ENCODE measurements at regions not wholly inside any gene's neighbourhood (a gene's known extent, or its start where the extent isn't known, plus 50 kb on each side); places are given as distances from the start of the nearest gene placed in this dataset.

- no peaks in the 10 kb centered on the region for H3K27me3 Mint-ChIP-seq (ENCODE audit: insufficient read depth)
- no peaks in the 10 kb centered on the region for H3K4me1 Mint-ChIP-seq (ENCODE audit: low read depth)
- no peak for DNase-seq
- no peak overlapping the region for H3K4me3 Mint-ChIP-seq
- H3K36me3 Mint-ChIP-seq (ENCODE audit: low read depth), result no peaks in the 10 kb centered on the region
- H3K27ac Mint-ChIP-seq, result no peak overlapping the region
- TF ChIP-seq, protein P1, sequence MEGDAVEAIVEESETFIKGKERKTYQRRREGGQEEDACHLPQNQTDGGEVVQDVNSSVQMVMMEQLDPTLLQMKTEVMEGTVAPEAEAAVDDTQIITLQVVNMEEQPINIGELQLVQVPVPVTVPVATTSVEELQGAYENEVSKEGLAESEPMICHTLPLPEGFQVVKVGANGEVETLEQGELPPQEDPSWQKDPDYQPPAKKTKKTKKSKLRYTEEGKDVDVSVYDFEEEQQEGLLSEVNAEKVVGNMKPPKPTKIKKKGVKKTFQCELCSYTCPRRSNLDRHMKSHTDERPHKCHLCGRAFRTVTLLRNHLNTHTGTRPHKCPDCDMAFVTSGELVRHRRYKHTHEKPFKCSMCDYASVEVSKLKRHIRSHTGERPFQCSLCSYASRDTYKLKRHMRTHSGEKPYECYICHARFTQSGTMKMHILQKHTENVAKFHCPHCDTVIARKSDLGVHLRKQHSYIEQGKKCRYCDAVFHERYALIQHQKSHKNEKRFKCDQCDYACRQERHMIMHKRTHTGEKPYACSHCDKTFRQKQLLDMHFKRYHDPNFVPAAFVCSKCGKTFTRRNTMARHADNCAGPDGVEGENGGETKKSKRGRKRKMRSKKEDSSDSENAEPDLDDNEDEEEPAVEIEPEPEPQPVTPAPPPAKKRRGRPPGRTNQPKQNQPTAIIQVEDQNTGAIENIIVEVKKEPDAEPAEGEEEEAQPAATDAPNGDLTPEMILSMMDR (IDR thresholded peaks at IDR 0.05), result no peak
- peaks cover 29% of the 10 kb centered on the region for H3K9me3 Mint-ChIP-seq
These were observed 300.0 kb upstream of the ALG10B start for GRCh38 chr12:38016602-38017001.

- no peaks in the 10 kb centered on the region for H3K4me1 Mint-ChIP-seq (ENCODE audit: low read depth)
- H3K9me3 Mint-ChIP-seq, result peaks cover 33% of the 10 kb centered on the region
These were observed 290.7 kb upstream of the ALG10B start for GRCh38 chr12:38025916-38026315.

GRCh38 chr12:38053113-38053512 is 263.5 kb upstream of the ALG10B start:
- Mint-ChIP-seq H3K4me1 (ENCODE audit: low read depth) (peaks cover 5% of the 10 kb centered on the region; the same call in 1 of the 2 replicates), H3K27me3 (ENCODE audit: insufficient read depth) (no peaks in the 10 kb centered on the region; the same call in 1 of the 2 replicates), H3K9me3 (peaks cover 83% of the 10 kb centered on the region), H3K36me3 (ENCODE audit: low read depth) (peaks cover 18% of the 10 kb centered on the region; the same call in 1 of the 2 replicates), H3K27ac (no peak overlapping the region), H3K4me3 (no peak overlapping the region)
- TF ChIP-seq, protein P1 (IDR thresholded peaks at IDR 0.05), result no peak
- no peak for DNase-seq

More at GRCh38 chr12:38025916-38026315, 290.7 kb upstream of the ALG10B start:
- H3K27me3 Mint-ChIP-seq (ENCODE audit: insufficient read depth), result no peaks in the 10 kb centered on the region
- peaks cover 5% of the 10 kb centered on the region; the same call in 1 of the 2 replicates for H3K36me3 Mint-ChIP-seq (ENCODE audit: low read depth)
- TF ChIP-seq, protein P1 (IDR thresholded peaks at IDR 0.05), result no peak
- no peak overlapping the region for H3K27ac Mint-ChIP-seq
- DNase-seq, result no peak
- H3K4me3 Mint-ChIP-seq, result no peak overlapping the region

GRCh38 chr12:38053655-38054464 is 262.7 kb upstream of the ALG10B start:
- DNase-seq, result no peak
- no peaks in the 10 kb centered on the region; the same call in none of the 2 replicates for H3K27me3 Mint-ChIP-seq (ENCODE audit: insufficient read depth)
- H3K4me3 Mint-ChIP-seq, result no peak overlapping the region
- H3K36me3 Mint-ChIP-seq (ENCODE audit: low read depth), result peaks cover 15% of the 10 kb centered on the region; the same call in 1 of the 2 replicates
- H3K27ac Mint-ChIP-seq, result no peak overlapping the region
- H3K4me1 Mint-ChIP-seq (ENCODE audit: low read depth), result peaks cover 5% of the 10 kb centered on the region; the same call in 1 of the 2 replicates
- H3K9me3 Mint-ChIP-seq, result peaks cover 75% of the 10 kb centered on the region
- TF ChIP-seq, protein P1 (IDR thresholded peaks at IDR 0.05), result no peak

DNA sequence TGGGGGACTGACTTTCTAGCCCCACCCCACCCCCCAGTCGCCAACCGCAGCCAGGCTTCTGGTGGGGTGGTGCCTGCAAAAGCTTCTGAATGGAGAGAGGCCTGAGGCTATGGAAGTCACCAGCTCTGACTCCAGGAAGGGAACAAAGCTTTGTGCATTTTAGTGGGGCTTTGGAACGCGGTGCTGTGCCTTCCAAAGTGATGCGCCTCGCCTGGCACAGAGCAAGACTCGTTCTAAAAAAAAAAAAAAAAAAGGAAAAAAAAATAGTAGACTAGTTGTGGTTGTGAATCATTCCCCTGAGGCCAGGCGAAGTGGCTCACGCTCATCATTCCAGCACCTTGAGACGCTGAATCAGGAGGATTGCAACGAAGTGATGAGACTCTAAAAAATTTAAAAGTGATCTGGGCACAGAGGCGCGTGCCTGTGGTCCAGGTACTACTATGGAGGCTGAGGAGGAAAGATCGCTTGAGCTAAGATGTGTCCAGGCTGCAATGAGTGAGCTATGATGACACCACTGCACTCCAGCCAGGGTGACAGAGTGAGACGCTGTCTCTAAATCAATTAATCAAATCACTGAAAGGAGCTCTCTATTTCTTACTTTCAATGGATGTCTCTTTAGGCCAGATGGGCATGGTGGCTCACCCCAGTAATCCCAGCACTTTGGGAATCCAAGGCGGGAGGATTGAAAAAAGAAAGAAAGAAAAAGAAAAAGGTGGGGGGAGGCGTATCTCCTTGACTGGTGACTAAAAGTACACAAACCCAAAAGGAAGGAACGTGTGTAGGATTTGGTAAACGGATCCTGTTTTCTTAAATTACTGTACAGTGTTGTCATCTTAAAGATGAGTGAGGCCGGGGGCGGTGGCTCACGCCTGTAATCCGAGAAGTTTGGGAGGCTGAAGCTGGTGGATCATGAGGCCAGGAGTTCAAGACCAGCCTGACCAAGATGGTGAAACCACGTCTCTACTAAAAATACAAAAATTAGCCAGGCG is 259.6 kb upstream of the ALG10B start:
- Mint-ChIP-seq H3K4me1 (ENCODE audit: low read depth) (peaks cover 5% of the 10 kb centered on the region; the same call in 1 of the 2 replicates), H3K9me3 (peaks cover 62% of the 10 kb centered on the region), H3K27ac (peak overlapping the region; percentile 69; the same call in 1 of the 2 replicates), H3K27me3 (ENCODE audit: insufficient read depth) (no peaks in the 10 kb centered on the region; the same call in none of the 2 replicates), H3K36me3 (ENCODE audit: low read depth) (peaks cover 15% of the 10 kb centered on the region; the same call in 1 of the 2 replicates), H3K4me3 (no peak overlapping the region; the same call in 1 of the 2 replicates)
- peak; percentile 1 for DNase-seq
- TF ChIP-seq, protein P1 (IDR thresholded peaks at IDR 0.05), result no peak

All from HFFc6 (cell line).